Testis (tissue), 2 donors: ENCODE measurements at regions not wholly inside any gene's neighbourhood (a gene's known extent, or its start where the extent isn't known, plus 50 kb on each side); places are given as distances from the start of the nearest gene placed in this dataset.

Source experiments
- CTCF ChIP-seq, 3 experiments: fragments of 450-650 bp in 2 of 3; fragments of 200-600 bp in 1 of 3; sonication (generic) in 1 of 3; IDR thresholded peaks; one replicate each; pipeline ENCODE4 v1.5.1; 2016 to 2019; ENCODE audit warnings: antibody characterized with exemption in 3 of 3, mild to moderate bottlenecking in 2 of 3, moderate library complexity in 1 of 3
- POLR2A ChIP-seq: fragments of 450-650 bp; IDR thresholded peaks from one replicate; pipeline ENCODE4 v1.6.1; 2017; ENCODE audit warnings: antibody characterized with exemption, mild to moderate bottlenecking, moderate library complexity

DNA sequence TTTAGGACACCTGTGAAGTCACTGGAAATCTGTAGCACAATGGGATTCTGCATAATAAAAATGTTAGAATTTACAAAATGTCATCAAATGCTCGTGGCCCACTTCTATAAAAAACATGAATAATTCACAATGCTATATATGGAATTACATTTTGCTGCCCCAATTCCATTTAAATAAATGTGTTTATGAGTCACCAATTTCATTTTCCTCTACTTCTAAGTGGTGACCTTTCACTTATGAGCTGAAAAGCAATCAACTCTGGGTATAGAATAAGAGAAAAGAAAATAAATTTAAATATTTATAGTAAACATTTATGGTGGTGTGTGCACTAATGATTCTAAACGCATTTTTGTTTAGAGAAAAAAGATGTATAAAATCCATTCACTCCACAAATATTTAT is 516.7 kb upstream of the MIR17HG start:
- TF ChIP-seq CTCF (IDR thresholded peaks at IDR 0.05) (no peak), POLR2A (no peak)
